ENCODE measurements at regions not wholly inside any gene's neighbourhood (a gene's known extent, or its start where the extent isn't known, plus 50 kb on each side); places are given as distances from the start of the nearest gene placed in this dataset.

DNA sequence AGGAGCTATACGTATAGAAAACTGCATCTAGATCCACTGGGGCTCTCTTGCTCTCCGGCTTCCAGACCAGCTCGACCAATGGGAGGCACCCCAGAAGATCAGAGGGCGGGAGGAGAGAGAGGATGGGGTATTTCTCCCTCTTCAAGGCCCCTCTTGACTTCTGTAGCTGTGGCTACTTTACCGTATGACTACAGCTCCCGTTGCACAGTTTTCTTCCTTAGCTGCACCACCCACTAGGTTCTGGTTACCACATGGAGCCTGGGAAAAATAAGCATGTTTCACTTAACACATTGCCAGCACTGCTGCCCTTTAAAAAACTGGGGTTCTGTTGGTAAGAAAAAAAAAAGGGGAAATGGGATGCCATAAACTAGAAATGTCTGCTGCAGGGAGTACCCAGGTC is 214.4 kb downstream of the TBX5 start:
- TF ChIP-seq EZH2 (IDR thresholded peaks at IDR 0.05; ENCODE audit: borderline replicate concordance, low read depth, low read length, poor library complexity, severe bottlenecking) (no peak), CTCF (conservative IDR thresholded peaks at IDR 0.05; ENCODE audit: low read depth, low read length) (no peak)
- peaks cover 6% of the 10 kb centered on the region for H3K27me3 ChIP-seq (replicated peaks; ENCODE audit: insufficient read depth, low read depth, low read length, poor library complexity)
- intact Hi-C loops (cut with micrococcal nuclease; ENCODE audit: unreplicated experiment), result no loop called here
- no TSS peak for BruUV-seq (replicated peaks)
- H3K36me3 ChIP-seq (ENCODE audit: insufficient read depth, low read length, poor library complexity, severe bottlenecking), result no peaks in the 10 kb centered on the region
- H3K4me3 ChIP-seq (ENCODE audit: low read depth, low read length, poor library complexity, severe bottlenecking), result no peak overlapping the region
- H3K4me1 ChIP-seq (ENCODE audit: insufficient read depth, low read length, poor library complexity, severe bottlenecking), result no peaks in the 10 kb centered on the region
- H3K27ac ChIP-seq (ENCODE audit: low read depth, low read length, poor library complexity, severe bottlenecking), result no peak overlapping the region
- H3K9me3 ChIP-seq (ENCODE audit: low read depth, low read length, poor library complexity, severe bottlenecking), result no peaks in the 10 kb centered on the region
- POLR2A ChIA-PET (ENCODE audit: low non-redundant PET), result no interaction called here
- DNase-seq (ENCODE audit: low spot score), result no peak
- CTCF ChIA-PET, result no interaction called here

DNA sequence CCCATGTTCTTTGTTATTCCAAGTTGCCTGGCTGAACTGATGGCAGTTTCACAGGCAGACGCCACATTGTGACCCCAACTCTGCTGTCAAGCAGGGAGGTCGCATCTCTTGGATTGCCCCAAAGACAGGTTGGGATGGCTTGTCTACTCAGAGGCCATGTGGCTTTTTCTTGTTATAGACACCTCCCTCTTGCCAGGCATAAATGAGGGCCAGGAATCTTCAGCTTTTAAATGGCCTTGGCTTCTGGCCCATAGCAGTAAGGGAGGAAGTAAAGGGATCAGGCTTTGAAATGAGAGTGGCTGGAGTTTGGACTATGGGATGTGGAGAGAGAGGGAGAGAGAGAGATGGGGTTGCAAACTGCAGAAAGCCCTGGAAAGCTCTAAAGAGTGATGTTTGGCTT is 215.0 kb downstream of the TBX5 start:
- Histone ChIP-seq H3K4me1 (ENCODE audit: insufficient read depth, low read length, poor library complexity, severe bottlenecking) (no peaks in the 10 kb centered on the region), H3K36me3 (ENCODE audit: insufficient read depth, low read length, poor library complexity, severe bottlenecking) (no peaks in the 10 kb centered on the region), H3K27ac (ENCODE audit: low read depth, low read length, poor library complexity, severe bottlenecking) (no peak overlapping the region), H3K4me3 (ENCODE audit: low read depth, low read length, poor library complexity, severe bottlenecking) (no peak overlapping the region), H3K9me3 (ENCODE audit: low read depth, low read length, poor library complexity, severe bottlenecking) (no peaks in the 10 kb centered on the region), H3K27me3 (replicated peaks; ENCODE audit: insufficient read depth, low read depth, low read length, poor library complexity) (peaks cover 7% of the 10 kb centered on the region)
- no peak for DNase-seq (ENCODE audit: low spot score)
- BruUV-seq (replicated peaks), result no TSS peak
- POLR2A ChIA-PET (ENCODE audit: low non-redundant PET), result no interaction called here
- intact Hi-C loops (cut with micrococcal nuclease; ENCODE audit: unreplicated experiment), result no loop called here
- TF ChIP-seq CTCF (conservative IDR thresholded peaks at IDR 0.05; ENCODE audit: low read depth, low read length) (no peak), EZH2 (IDR thresholded peaks at IDR 0.05; ENCODE audit: borderline replicate concordance, low read depth, low read length, poor library complexity, severe bottlenecking) (no peak)
- CTCF ChIA-PET, result no interaction called here

DNA sequence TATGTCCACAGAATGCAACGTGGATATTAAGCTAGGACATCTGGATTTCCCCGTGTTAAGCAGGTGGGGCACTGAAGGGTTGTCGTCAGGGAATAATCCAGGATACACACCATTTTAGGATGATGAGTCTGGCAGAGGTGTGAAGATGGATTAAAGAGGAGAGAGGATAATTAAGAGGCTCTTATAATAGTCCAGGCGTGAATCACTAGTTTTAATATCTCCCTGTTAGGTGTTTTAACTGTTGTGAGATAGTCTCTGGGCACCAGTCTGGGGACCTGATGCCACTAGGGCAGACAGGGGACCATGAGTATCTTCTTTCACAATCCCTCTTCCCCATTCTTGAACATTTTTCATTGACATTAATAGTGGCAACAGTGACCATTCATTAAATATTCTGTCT is 216.7 kb downstream of the TBX5 start:
- Histone ChIP-seq H3K9me3 (ENCODE audit: low read depth, low read length, poor library complexity, severe bottlenecking) (no peaks in the 10 kb centered on the region), H3K4me1 (ENCODE audit: insufficient read depth, low read length, poor library complexity, severe bottlenecking) (no peaks in the 10 kb centered on the region), H3K4me3 (ENCODE audit: low read depth, low read length, poor library complexity, severe bottlenecking) (no peak overlapping the region), H3K36me3 (ENCODE audit: insufficient read depth, low read length, poor library complexity, severe bottlenecking) (no peaks in the 10 kb centered on the region), H3K27me3 (replicated peaks; ENCODE audit: insufficient read depth, low read depth, low read length, poor library complexity) (peaks cover 7% of the 10 kb centered on the region), H3K27ac (ENCODE audit: low read depth, low read length, poor library complexity, severe bottlenecking) (no peak overlapping the region)
- intact Hi-C loops (cut with micrococcal nuclease; ENCODE audit: unreplicated experiment), result no loop called here
- ChIA-PET POLR2A (ENCODE audit: low non-redundant PET) (no interaction called here), CTCF (no interaction called here)
- TF ChIP-seq CTCF (conservative IDR thresholded peaks at IDR 0.05; ENCODE audit: low read depth, low read length) (no peak), EZH2 (IDR thresholded peaks at IDR 0.05; ENCODE audit: borderline replicate concordance, low read depth, low read length, poor library complexity, severe bottlenecking) (no peak)
- DNase-seq (ENCODE audit: low spot score), result no peak
- no TSS peak for BruUV-seq (replicated peaks)

Measured in A673 (cell line).